SK-N-SH (cell line): ENCODE measurements at regions not wholly inside any gene's neighbourhood (a gene's known extent, or its start where the extent isn't known, plus 50 kb on each side); places are given as distances from the start of the nearest gene placed in this dataset.

Source experiments
- CHD2 ChIP-seq: fragments of 150-350 bp; IDR thresholded peaks from 2 replicates; pipeline ENCODE4 v1.6.1; 2018; ENCODE audit warnings: low read length; ENCODE audit not compliant: partially characterized antibody
- CTCF ChIP-seq: fragments of 200-600 bp; sonication (generic); IDR thresholded peaks from 2 replicates; pipeline ENCODE4 v1.6.1; 2017; ENCODE audit warnings: antibody characterized with exemption, mild to moderate bottlenecking, moderate library complexity
- EZH2phosphoT487 ChIP-seq: fragments of 200-600 bp; sonication (generic); IDR thresholded peaks from 2 replicates; pipeline ENCODE4 v1.6.1; 2017; ENCODE audit warnings: low read depth, mixed run types, mild to moderate bottlenecking, antibody characterized with exemption, moderate library complexity, borderline replicate concordance
- GABPA ChIP-seq: IDR thresholded peaks from 2 replicates; pipeline ENCODE4 v1.4.0; 2012; ENCODE audit warnings: low read depth, mild to moderate bottlenecking
- JUND ChIP-seq: IDR thresholded peaks from 2 replicates; pipeline ENCODE4 v1.4.0; 2012
- NRF1 ChIP-seq: IDR thresholded peaks from 2 replicates; pipeline ENCODE4 v1.6.1; 2012; ENCODE audit warnings: low read depth, mild to moderate bottlenecking, low read length
- PBX3 ChIP-seq: IDR thresholded peaks from 2 replicates; pipeline ENCODE4; 2012
- POLR2AphosphoS5 ChIP-seq: IDR thresholded peaks from 2 replicates; pipeline ENCODE4 v1.6.1; 2012; ENCODE audit warnings: low read depth, low read length
- RCOR1 ChIP-seq: fragments of 150-350 bp; IDR thresholded peaks from 2 replicates; pipeline ENCODE4 v1.6.1; 2017; ENCODE audit warnings: antibody characterized with exemption, low read length
- REST ChIP-seq: IDR thresholded peaks from 2 replicates; pipeline ENCODE4 v1.6.1; 2012; ENCODE audit warnings: mild to moderate bottlenecking, low read depth, low read length, moderate library complexity
- RFX5 ChIP-seq: IDR thresholded peaks from 2 replicates; pipeline ENCODE4 v1.6.1; 2012; ENCODE audit warnings: mild to moderate bottlenecking, improper control_type of control experiment, low read length
- USF2 ChIP-seq: fragments of 150-350 bp; IDR thresholded peaks from 2 replicates; pipeline ENCODE4 v1.6.1; 2017; ENCODE audit warnings: antibody characterized with exemption, low read length, low read depth, borderline replicate concordance

- no peak for TF ChIP-seq CTCF
- no peak for TF ChIP-seq RCOR1
- TF ChIP-seq REST: no peak
- TF ChIP-seq JUND: no peak
- no peak for TF ChIP-seq PBX3
- TF ChIP-seq EZH2phosphoT487: no peak
- TF ChIP-seq GABPA: no peak
- no peak for TF ChIP-seq CHD2
- TF ChIP-seq RFX5: no peak
- TF ChIP-seq NRF1: no peak
- TF ChIP-seq POLR2AphosphoS5: no peak
- TF ChIP-seq USF2: no peak
Measured at GRCh38 chr14:76268700-76269099, 107.2 kb upstream of the ESRRB start.
